NCI-H1105 (cell line): ENCODE measurements at regions not wholly inside any gene's neighbourhood (a gene's known extent, or its start where the extent isn't known, plus 50 kb on each side); places are given as distances from the start of the nearest gene placed in this dataset.

Experiments
- DNase-seq: peaks from one replicate; lab custom pipeline; 2025; lab: John Stamatoyannopoulos, UW

GRCh38 chr5:40037713-40038112 is 612.9 kb upstream of the DAB2 start:
- no peak for DNase-seq

- DNase-seq = no peak
Measured at GRCh38 chr5:40034441-40034840, 609.7 kb upstream of the DAB2 start.

- DNase-seq = no peak
Measured at GRCh38 chr5:40033411-40033810, 608.6 kb upstream of the DAB2 start.

- no peak for DNase-seq
Measured at GRCh38 chr5:40033009-40033408, 608.2 kb upstream of the DAB2 start.

- DNase-seq = no peak
Measured at GRCh38 chr5:40030661-40031060, 605.9 kb upstream of the DAB2 start.

GRCh38 chr5:40029711-40030495 is 605.1 kb upstream of the DAB2 start:
- DNase-seq = no peak

- DNase-seq = no peak
Measured at GRCh38 chr5:40027400-40027799, 602.6 kb upstream of the DAB2 start.

- DNase-seq = no peak
Measured at GRCh38 chr5:40025586-40025985, 600.8 kb upstream of the DAB2 start.

DNA sequence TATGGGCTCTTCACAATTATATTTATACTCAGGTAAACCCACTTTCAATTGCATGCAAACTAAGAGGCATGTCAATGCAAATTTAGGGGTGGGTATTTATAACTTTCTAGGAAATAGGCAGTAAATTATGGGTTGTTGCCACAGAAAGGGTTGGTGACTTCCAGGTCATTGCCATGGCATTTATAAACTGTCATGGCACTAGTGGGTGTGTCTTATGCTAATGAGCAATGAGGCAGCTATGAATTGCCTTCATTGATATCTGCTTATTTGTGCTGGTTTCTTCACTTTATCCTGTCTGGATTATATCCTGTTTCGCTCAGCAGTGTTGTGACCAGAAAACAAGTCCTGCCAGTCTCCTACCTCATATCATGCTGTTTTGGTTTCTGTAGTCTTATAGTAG is 597.3 kb upstream of the DAB2 start:
- DNase-seq = no peak

DNA sequence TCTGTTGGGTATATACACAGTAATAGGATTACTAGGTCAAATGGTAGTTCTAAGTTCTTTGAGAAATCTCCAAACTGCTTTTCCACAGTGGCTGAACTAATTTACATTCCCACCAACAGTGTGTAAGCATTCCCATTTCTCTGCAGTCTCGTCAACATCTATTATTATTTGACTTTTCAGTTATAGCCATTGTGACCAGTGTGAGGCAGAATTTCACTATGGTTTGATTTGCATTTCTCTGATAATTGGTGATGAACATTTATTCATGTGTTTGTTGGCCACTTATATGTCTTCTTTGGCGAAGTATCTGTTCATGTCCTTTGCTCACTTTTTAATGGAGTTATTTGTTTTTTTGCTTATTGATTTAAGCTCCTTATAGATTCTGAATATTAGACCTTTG is 596.2 kb upstream of the DAB2 start:
- no peak for DNase-seq

- DNase-seq = no peak
Measured at GRCh38 chr5:40017918-40018317, 593.1 kb upstream of the DAB2 start.

- DNase-seq = no peak
Measured at GRCh38 chr5:40017135-40017534, 592.4 kb upstream of the DAB2 start.

DNA sequence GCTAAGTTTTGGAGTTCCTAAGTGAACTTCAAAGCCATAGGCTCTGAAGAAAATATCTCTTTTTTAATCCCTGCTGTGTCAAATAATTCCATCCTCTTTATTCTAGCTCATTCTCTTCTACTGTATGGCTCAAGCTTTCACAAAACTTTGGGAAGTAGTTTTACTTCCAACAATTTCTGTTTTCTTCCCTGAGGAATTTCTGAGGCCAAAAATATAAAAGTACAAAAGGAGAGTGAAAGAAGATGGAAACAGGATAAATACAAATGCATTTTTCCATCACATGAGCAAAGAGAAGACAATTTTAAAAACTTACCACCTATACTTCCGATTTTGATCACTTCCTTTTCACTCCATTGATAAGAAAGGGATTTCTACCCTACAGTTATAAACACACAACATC is 585.7 kb upstream of the DAB2 start:
- no peak for DNase-seq

- DNase-seq = no peak
Measured at GRCh38 chr5:40006260-40006659, 581.5 kb upstream of the DAB2 start.

GRCh38 chr5:40001796-40002195 is 577.0 kb upstream of the DAB2 start:
- DNase-seq = no peak

- DNase-seq = no peak
Measured at GRCh38 chr5:39998518-39998917, 573.7 kb upstream of the DAB2 start.

- no peak for DNase-seq
Measured at GRCh38 chr5:39995990-39996389, 571.2 kb upstream of the DAB2 start.

DNA sequence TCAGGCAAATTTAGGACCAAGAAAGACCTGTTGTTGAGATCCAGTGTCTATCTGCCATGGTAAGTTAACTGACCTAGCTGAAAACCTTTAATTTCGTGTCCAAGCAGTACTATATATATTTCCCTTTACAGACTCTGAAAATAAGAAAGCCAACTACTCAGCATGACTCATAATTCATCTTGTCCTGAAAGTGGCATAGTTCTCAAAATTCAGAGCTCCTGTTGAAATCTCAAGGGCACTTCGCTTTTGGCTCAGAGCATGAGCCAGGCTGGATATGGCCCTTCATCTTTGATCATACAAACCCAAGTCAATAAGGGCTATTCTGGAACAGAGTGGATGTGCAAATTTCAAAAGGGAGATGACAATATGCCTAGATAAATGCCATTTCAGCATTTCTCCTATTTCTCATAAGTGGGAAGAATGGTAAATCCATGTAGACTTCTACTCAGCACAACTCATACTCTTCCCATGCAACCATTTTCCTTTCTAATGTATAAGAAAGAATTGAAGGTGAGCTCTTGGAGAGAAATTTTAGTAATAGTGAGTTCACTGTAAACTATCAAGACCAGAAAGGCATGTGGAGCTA is 567.9 kb upstream of the DAB2 start:
- no peak for DNase-seq

DNA sequence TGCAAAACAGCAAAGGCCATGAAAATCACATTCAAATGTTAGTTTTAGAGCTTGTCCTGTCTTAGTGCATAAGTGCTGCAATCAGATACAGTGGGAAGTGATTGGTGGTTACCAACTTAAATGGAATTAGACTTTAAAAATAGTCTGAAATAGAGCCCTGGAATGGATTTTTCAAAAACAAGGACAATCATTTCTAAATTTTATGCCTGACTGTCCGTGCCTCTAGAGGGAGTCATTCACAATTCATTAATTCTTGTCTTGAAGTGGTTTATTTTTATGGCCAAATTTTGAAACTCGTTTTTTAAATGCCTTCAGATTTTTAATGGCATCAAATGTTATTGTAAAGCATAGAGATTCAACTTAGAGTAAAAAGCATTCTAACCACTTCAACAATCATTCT is 561.8 kb upstream of the DAB2 start:
- DNase-seq = no peak

DNA sequence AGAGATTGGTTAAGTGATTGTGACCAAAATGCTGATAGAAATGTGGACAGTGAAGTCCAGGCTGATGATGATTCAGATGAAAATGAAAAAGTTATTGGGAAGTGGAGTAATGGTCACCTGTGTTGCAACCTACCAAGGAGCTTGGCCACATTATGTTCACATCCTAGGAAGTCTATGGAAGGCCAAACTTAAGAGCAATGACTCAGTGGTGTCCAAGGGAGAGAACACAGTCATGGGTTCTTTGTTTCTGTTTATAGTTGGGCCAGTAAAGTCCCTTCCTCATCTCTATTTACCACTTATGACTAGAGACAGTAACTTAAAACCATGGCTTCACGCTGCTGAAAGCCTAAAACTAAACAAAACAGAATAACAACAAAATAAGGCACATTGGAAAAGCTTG is 555.3 kb upstream of the DAB2 start:
- no peak for DNase-seq

DNA sequence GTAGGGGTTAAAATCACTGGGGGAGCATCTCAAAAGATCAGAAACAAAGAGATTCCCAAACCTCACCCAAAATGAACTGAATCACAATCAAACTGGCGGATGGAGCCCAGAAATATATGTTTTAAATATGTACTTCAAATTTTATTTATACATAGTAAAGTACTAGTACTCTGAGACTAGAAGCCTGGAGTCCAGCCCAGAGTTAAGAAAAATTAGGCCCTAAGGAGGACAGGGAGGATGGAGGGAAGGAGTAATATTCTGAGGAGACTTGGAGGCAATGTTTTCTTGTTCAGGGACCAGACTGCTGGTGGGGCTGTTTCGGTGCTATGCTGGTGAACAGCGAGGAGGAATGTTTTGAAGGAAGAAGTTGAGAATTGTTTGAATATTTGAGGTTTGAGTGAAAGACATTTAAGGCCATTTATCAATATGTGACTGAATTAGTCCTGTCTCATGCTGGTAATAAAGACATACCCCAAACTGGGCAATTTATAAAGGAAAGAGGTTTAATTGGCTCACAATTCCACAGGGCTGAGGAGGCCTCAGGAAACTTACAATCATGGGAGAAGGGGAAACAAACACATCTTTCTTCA is 552.4 kb upstream of the DAB2 start:
- no peak for DNase-seq

DNA sequence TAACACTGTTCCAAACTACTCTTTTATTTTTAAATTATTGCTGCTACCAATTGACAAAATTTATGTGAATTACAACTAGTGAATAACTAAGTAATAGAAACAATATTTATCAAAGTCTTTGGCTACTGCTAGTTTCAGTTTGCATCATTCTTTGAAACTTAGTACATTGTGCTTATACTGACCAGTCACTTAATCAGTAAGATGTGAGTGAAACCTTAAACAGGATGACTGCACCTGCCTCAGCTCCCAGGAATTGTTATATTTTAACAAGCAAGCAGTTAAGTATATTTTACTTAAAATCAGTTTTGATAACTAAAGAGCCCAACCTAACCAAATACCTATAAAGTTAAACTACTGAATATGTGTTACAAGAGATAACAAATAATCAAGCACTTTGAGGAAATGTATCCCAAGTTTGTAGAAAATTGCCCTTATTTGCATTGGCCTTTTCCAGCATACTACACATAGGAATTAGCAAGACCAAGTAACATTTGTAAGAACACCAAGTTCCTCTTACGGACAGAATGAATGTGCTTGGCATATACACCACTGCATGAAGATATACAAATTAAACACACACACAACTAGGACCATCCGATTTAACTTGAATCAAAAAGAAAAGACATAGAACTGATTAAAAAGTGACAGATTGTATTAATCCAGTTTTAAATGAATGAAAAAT is 545.5 kb upstream of the DAB2 start:
- no peak for DNase-seq

DNA sequence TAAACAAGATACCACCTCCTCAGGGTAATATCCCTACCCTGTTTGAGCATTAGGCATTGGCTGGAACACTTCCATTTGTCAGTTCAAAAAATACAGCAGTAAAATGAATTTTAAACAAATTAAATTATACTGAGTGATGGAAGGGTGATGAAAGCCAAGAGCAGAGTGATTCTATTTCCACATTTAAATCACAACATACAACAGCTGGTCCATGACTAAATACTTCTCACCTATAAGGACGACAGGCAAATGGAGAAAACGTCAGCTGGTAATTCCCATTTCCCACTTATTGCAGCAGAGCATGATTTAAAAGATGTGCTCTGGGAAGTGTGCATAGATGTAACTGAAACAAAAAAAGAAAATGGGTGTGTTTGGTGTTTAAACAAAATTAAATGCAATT is 543.6 kb upstream of the DAB2 start:
- no peak for DNase-seq
